SK-N-SH treated with all-trans-retinoic acid at 6 μM for 48 hours (cell line): ENCODE measurements at regions not wholly inside any gene's neighbourhood (a gene's known extent, or its start where the extent isn't known, plus 50 kb on each side); places are given as distances from the start of the nearest gene placed in this dataset.

Experiments used
- ATAC-seq: fragments of 200-7000 bp; cut with Tn5 transposase; 3 replicates; pipeline ENCODE4 v1.9.1; 2020; ENCODE audit warnings: mild to moderate bottlenecking, moderate library complexity
- BACH2 ChIP-seq: fragments of 250-450 bp; sonication (Bioruptor Pico); IDR thresholded peaks from 2 replicates; pipeline ENCODE4 v1.9.0; 2021; ENCODE audit warnings: mild to moderate bottlenecking, borderline replicate concordance
- CSDC2 ChIP-seq: fragments of 250-450 bp; sonication (Bioruptor Pico); IDR thresholded peaks from 2 replicates; pipeline ENCODE4 v1.5.0; 2020; ENCODE audit warnings: mild to moderate bottlenecking, moderate library complexity
- ESRRG ChIP-seq: fragments of 250-450 bp; sonication (Bioruptor Pico); IDR thresholded peaks from 2 replicates; pipeline ENCODE4 v1.6.1; 2021; ENCODE audit warnings: mild to moderate bottlenecking
- GLIS3 ChIP-seq: fragments of 250-450 bp; sonication (Bioruptor Pico); IDR thresholded peaks from 2 replicates; pipeline ENCODE4 v1.5.0; 2020; ENCODE audit warnings: mild to moderate bottlenecking, moderate library complexity
- PPARA ChIP-seq: fragments of 250-450 bp; sonication (Bioruptor Pico); IDR thresholded peaks from 2 replicates; pipeline ENCODE4 v1.5.0; 2020; ENCODE audit warnings: mild to moderate bottlenecking, borderline replicate concordance
- SNAI2 ChIP-seq: fragments of 250-450 bp; sonication (Bioruptor Pico); IDR thresholded peaks from 2 replicates; pipeline ENCODE4 v1.5.0; 2020; ENCODE audit warnings: mild to moderate bottlenecking, moderate library complexity
- ZFP3 ChIP-seq: fragments of 250-450 bp; sonication (Bioruptor Pico); IDR thresholded peaks from 2 replicates; pipeline ENCODE4 v1.5.0; 2020; ENCODE audit warnings: mild to moderate bottlenecking, moderate library complexity
- ZNF8 ChIP-seq: fragments of 450-650 bp; formaldehyde crosslinking; IDR thresholded peaks from 2 replicates; pipeline ENCODE4 v1.5.0; 2020; ENCODE audit warnings: mild to moderate bottlenecking, moderate library complexity
- TF ChIP-seq, protein P1 (sequence below): fragments of 250-450 bp; sonication (Bioruptor Pico); IDR thresholded peaks from 2 replicates; pipeline ENCODE4 v1.5.1; 2020; ENCODE audit warnings: low read depth, mild to moderate bottlenecking, moderate library complexity
- TF ChIP-seq, protein P2 (sequence below): fragments of 250-450 bp; sonication (Bioruptor Pico); IDR thresholded peaks from 2 replicates; pipeline ENCODE4 v1.5.1; 2021; ENCODE audit warnings: mild to moderate bottlenecking, moderate library complexity
- TF ChIP-seq, protein P3 (sequence below): fragments of 250-450 bp; sonication (Bioruptor Pico); IDR thresholded peaks from 2 replicates; pipeline ENCODE4 v1.8.0; 2021; ENCODE audit warnings: low read depth, mild to moderate bottlenecking, moderate library complexity, borderline replicate concordance
- TF ChIP-seq, protein P4 (sequence below): fragments of 250-450 bp; sonication (Bioruptor Pico); IDR thresholded peaks from 2 replicates; pipeline ENCODE4 v1.5.0; 2020; ENCODE audit warnings: mild to moderate bottlenecking, moderate library complexity
- TF ChIP-seq, protein P5 (sequence below): fragments of 250-450 bp; sonication (Bioruptor Pico); IDR thresholded peaks from 2 replicates; pipeline ENCODE4 v1.8.0; 2020; ENCODE audit warnings: mild to moderate bottlenecking, moderate library complexity, borderline replicate concordance

DNA sequence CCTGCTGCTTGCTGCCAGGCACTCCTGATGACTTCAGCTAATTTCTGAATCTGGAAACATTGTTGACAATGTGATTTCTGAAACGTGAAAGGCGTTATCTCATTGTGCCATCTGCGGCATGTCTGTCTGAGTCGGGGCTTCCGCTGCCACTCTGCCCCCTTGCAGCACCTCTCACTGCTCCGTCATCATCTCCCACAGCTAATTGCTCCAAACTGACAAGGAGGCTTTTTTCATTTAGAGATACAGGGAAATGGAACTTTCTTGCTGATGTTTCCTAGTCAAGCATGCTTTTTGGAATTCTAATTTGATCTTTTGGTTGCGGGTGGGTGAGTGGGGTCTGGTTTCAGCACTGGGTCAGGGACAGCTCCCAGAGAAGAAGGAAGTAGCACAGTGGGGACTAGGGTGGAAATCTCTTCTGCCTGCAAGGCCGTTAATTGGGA, 233.5 kb downstream of the DHX35 start (continued):
- TF ChIP-seq, protein P1, sequence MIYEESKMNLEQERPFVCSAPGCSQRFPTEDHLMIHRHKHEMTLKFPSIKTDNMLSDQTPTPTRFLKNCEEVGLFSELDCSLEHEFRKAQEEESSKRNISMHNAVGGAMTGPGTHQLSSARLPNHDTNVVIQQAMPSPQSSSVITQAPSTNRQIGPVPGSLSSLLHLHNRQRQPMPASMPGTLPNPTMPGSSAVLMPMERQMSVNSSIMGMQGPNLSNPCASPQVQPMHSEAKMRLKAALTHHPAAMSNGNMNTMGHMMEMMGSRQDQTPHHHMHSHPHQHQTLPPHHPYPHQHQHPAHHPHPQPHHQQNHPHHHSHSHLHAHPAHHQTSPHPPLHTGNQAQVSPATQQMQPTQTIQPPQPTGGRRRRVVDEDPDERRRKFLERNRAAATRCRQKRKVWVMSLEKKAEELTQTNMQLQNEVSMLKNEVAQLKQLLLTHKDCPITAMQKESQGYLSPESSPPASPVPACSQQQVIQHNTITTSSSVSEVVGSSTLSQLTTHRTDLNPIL (CRISPR knock-in tag) = no peak

DNA sequence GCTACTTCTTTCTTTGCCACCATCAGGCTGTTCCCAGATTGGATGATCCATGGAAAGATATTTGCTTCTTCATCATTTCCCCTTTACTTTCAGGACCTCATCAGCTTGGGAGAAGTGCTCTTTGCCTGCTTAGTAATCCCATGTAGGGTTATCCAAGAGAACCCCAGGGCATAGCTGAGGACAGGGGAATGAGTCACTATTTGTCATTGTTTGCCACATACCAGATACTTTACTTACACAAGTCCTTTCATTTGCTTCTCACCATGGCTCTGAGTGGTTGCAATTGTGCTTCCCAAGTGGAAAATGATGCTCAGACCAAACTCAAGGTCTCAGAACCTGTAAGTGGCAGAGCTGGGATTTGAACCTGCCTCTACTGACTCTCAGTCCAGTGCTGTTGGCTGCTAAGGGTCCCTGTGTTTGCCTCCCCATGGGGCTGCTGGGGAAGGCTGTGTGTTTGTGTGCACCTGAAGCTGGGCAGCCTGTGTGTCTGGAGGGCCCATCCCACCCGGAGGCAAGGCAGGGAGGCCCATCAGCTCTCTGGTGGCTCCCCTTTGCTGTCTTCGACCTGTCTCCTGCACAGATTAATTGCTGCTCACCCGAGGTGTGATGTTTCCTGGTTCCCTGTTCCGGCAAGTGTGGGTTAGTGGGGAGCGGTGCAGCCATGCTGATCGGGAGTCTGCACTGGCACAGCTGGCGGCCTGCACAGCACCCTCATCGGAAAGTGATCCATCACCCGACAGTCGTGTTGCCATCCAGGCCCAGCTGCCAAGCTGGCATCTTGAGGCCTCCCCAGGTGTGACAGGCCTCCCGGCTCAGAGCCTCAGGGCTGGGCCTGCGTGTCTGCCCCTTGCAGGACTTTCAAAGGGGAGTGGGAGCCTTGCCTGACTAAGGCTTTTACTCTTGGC, 228.8 kb downstream of the DHX35 start:
- TF ChIP-seq, protein P2, sequence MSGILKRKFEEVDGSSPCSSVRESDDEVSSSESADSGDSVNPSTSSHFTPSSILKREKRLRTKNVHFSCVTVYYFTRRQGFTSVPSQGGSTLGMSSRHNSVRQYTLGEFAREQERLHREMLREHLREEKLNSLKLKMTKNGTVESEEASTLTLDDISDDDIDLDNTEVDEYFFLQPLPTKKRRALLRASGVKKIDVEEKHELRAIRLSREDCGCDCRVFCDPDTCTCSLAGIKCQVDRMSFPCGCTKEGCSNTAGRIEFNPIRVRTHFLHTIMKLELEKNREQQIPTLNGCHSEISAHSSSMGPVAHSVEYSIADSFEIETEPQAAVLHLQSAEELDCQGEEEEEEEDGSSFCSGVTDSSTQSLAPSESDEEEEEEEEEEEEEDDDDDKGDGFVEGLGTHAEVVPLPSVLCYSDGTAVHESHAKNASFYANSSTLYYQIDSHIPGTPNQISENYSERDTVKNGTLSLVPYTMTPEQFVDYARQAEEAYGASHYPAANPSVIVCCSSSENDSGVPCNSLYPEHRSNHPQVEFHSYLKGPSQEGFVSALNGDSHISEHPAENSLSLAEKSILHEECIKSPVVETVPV (CRISPR knock-in tag) = no peak
- no peak for TF ChIP-seq ZFP3 (CRISPR knock-in tag)
- no peak for TF ChIP-seq SNAI2
- TF ChIP-seq GLIS3 (CRISPR knock-in tag) = no peak
- TF ChIP-seq BACH2 (CRISPR knock-in tag) = no peak
- no peak for TF ChIP-seq ZNF8 (CRISPR knock-in tag)
- TF ChIP-seq, all 23 proteins: peak for 0
- no peak for ATAC-seq

DNA sequence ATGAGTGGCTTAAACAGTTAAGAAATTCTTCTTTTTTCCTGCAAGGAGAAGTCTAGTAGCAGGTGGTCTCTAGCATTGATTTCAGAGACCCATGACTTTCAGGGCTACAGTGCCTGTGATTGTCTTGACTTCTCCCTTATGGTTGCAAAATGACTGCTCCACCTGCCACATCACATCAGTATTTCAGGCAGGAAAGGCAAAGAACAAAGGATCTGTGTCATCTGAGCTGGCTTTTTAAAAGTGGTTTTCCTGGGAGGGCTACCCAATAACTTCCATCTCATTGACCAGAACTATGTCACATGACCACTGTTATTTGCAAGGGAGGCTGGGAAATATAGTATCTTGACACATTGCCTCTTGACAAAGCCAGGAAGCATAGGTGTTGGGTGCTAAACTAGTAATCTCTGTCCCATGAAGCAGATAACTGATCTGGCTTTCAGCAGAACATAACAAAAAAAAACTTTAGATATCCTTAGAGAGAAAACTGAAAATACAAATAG, 226.2 kb downstream of the DHX35 start:
- no peak for ATAC-seq

More for the DNA sequence above, 226.2 kb downstream of the DHX35 start:
- TF ChIP-seq ZFP3 (CRISPR knock-in tag) (no peak), ESRRG (CRISPR knock-in tag) (no peak), BACH2 (CRISPR knock-in tag) (no peak), ZNF8 (CRISPR knock-in tag) (no peak), CSDC2 (no peak), PPARA (no peak)
- TF ChIP-seq, protein P3, sequence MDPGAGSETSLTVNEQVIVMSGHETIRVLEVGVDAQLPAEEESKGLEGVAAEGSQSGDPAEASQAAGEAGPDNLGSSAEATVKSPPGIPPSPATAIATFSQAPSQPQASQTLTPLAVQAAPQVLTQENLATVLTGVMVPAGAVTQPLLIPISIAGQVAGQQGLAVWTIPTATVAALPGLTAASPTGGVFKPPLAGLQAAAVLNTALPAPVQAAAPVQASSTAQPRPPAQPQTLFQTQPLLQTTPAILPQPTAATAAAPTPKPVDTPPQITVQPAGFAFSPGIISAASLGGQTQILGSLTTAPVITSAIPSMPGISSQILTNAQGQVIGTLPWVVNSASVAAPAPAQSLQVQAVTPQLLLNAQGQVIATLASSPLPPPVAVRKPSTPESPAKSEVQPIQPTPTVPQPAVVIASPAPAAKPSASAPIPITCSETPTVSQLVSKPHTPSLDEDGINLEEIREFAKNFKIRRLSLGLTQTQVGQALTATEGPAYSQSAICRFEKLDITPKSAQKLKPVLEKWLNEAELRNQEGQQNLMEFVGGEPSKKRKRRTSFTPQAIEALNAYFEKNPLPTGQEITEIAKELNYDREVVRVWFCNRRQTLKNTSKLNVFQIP (CRISPR knock-in tag) = no peak
- TF ChIP-seq, protein P2 (CRISPR knock-in tag) = no peak
- TF ChIP-seq, protein P4, sequence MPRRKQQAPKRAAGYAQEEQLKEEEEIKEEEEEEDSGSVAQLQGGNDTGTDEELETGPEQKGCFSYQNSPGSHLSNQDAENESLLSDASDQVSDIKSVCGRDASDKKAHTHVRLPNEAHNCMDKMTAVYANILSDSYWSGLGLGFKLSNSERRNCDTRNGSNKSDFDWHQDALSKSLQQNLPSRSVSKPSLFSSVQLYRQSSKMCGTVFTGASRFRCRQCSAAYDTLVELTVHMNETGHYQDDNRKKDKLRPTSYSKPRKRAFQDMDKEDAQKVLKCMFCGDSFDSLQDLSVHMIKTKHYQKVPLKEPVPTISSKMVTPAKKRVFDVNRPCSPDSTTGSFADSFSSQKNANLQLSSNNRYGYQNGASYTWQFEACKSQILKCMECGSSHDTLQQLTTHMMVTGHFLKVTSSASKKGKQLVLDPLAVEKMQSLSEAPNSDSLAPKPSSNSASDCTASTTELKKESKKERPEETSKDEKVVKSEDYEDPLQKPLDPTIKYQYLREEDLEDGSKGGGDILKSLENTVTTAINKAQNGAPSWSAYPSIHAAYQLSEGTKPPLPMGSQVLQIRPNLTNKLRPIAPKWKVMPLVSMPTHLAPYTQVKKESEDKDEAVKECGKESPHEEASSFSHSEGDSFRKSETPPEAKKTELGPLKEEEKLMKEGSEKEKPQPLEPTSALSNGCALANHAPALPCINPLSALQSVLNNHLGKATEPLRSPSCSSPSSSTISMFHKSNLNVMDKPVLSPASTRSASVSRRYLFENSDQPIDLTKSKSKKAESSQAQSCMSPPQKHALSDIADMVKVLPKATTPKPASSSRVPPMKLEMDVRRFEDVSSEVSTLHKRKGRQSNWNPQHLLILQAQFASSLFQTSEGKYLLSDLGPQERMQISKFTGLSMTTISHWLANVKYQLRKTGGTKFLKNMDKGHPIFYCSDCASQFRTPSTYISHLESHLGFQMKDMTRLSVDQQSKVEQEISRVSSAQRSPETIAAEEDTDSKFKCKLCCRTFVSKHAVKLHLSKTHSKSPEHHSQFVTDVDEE (CRISPR knock-in tag) = no peak
- TF ChIP-seq, protein P5, sequence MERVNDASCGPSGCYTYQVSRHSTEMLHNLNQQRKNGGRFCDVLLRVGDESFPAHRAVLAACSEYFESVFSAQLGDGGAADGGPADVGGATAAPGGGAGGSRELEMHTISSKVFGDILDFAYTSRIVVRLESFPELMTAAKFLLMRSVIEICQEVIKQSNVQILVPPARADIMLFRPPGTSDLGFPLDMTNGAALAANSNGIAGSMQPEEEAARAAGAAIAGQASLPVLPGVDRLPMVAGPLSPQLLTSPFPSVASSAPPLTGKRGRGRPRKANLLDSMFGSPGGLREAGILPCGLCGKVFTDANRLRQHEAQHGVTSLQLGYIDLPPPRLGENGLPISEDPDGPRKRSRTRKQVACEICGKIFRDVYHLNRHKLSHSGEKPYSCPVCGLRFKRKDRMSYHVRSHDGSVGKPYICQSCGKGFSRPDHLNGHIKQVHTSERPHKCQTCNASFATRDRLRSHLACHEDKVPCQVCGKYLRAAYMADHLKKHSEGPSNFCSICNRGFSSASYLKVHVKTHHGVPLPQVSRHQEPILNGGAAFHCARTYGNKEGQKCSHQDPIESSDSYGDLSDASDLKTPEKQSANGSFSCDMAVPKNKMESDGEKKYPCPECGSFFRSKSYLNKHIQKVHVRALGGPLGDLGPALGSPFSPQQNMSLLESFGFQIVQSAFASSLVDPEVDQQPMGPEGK (CRISPR knock-in tag) = no peak
- TF ChIP-seq, all 23 proteins: peak for 0
